ENCODE measurements at regions not wholly inside any gene's neighbourhood (a gene's known extent, or its start where the extent isn't known, plus 50 kb on each side); places are given as distances from the start of the nearest gene placed in this dataset.

DNA sequence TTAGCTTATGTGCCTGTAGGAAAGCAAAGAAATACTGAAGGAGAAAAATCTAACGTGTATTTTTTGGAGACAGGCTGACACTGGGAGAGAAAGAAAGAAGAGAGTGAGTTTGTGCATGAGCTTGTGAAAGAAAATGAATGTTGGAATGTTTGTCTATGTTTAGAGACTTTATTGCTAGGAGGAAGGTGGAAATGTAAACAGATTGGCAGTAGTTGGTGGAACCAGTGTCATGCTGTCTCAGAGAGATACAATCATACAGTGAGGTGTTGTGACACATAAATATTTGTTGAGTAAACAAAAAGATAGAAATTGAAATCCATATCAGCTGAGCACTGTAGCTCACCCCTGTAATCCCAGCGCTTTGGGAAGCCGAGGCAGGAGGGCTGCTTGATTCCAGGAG is 222.2 kb upstream of the MEIS1 start:
- H2AFZ ChIP-seq (ENCODE audit: insufficient read depth, low read depth, low read length, poor library complexity, severe bottlenecking): no peak overlapping the region
- Mint-ChIP-seq H3K4me1 (no peaks in the 10 kb centered on the region), H3K4me3 (no peak overlapping the region), H3K9me3 (ENCODE audit: insufficient read depth) (peaks cover 3% of the 10 kb centered on the region), H3K27ac (no peak overlapping the region), H3K27me3 (no peaks in the 10 kb centered on the region)
- ChIA-PET POLR2A (no interaction called here), CTCF (interaction anchor here (0.6 kb wide), 1 partner anchor 22 kb away, joined by 3 read pairs; no protein-coding TSS in a partner anchor)
- DNase-seq (no peak), ATAC-seq (ENCODE audit: low read depth) (no peak)
- H3K4me1 ChIP-seq (ENCODE audit: control insufficient read depth in 2 of 2, insufficient read depth in 2 of 2, low read length in 2 of 2): no peaks in the 10 kb centered on the region
- intact Hi-C loops (cut with micrococcal nuclease): loop anchor here (5.0 kb wide), 1 partner anchor 1755 kb away; no protein-coding TSS in a partner anchor
- no peaks in the 10 kb centered on the region for H3K9me3 ChIP-seq (ENCODE audit: control extremely low read depth in 1 of 3, control insufficient read depth in 2 of 3, insufficient read depth in 1 of 3, low read length in 2 of 3)
- H3K4me2 ChIP-seq (replicated peaks; ENCODE audit: low read depth, low read length, poor library complexity, severe bottlenecking): no peak overlapping the region
- no peaks in the 10 kb centered on the region for H3K27me3 ChIP-seq (replicated peaks in 1 of 4; ENCODE audit: control extremely low read depth in 1 of 4, control insufficient read depth in 3 of 4, insufficient read depth in 4 of 4, low read length in 3 of 4)
- no peak overlapping the region for H3K4me3 ChIP-seq (ENCODE audit: control extremely low read depth in 1 of 5, extremely low read depth in 1 of 5, insufficient read depth in 1 of 5, low read depth in 2 of 5, low read length in 4 of 5)
- H3K36me3 ChIP-seq (replicated peaks in 1 of 2; ENCODE audit: control extremely low read depth in 1 of 2, control insufficient read depth in 1 of 2, extremely low read depth in 1 of 2, insufficient read depth in 2 of 2, low read length in 1 of 2): no peaks in the 10 kb centered on the region
- no peak overlapping the region for H3K27ac ChIP-seq (ENCODE audit: low read length in 2 of 2)
- 50% methylated on average over 1 of the region's 3 CpGs for WGBS (ENCODE audit: insufficient coverage)
- TF ChIP-seq, protein P1, sequence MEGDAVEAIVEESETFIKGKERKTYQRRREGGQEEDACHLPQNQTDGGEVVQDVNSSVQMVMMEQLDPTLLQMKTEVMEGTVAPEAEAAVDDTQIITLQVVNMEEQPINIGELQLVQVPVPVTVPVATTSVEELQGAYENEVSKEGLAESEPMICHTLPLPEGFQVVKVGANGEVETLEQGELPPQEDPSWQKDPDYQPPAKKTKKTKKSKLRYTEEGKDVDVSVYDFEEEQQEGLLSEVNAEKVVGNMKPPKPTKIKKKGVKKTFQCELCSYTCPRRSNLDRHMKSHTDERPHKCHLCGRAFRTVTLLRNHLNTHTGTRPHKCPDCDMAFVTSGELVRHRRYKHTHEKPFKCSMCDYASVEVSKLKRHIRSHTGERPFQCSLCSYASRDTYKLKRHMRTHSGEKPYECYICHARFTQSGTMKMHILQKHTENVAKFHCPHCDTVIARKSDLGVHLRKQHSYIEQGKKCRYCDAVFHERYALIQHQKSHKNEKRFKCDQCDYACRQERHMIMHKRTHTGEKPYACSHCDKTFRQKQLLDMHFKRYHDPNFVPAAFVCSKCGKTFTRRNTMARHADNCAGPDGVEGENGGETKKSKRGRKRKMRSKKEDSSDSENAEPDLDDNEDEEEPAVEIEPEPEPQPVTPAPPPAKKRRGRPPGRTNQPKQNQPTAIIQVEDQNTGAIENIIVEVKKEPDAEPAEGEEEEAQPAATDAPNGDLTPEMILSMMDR (IDR thresholded peaks at IDR 0.05): no peak
- no peak for TF ChIP-seq EZH2 (IDR thresholded peaks at IDR 0.05; ENCODE audit: borderline replicate concordance, insufficient read depth, low read depth, low read length, poor library complexity, severe bottlenecking)
- H4K20me1 ChIP-seq (ENCODE audit: control insufficient read depth, insufficient read depth, low read length, poor library complexity, severe bottlenecking): no peaks in the 10 kb centered on the region
- no peaks in the 10 kb centered on the region for H3K79me2 ChIP-seq (ENCODE audit: control insufficient read depth, insufficient read depth, low read length)
- no peak overlapping the region for H3K9ac ChIP-seq (ENCODE audit: low read length)

DNA sequence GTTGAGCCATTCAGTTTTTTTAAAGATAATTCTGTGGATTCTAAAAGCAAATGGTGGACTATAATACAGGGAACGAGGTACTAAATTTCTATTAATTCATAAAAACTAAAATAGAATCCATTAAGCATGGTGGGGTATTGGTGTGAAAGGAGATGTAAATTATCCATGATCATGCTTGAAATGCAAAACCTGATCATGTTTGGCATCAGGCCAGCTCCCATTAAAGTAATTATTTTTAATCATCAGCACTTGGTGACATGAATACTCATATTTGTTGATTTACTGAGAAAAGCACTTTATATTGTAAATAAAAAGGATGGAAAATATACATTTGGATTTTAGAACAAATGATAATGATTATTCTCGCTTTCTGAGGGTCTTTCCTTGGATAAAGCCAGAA is 232.3 kb upstream of the MEIS1 start:
- Histone ChIP-seq H3K9ac (ENCODE audit: low read length) (no peak overlapping the region), H3K4me1 (ENCODE audit: control insufficient read depth in 2 of 2, insufficient read depth in 2 of 2, low read length in 2 of 2) (no peaks in the 10 kb centered on the region), H3K9me3 (ENCODE audit: control extremely low read depth in 1 of 3, control insufficient read depth in 2 of 3, insufficient read depth in 1 of 3, low read length in 2 of 3) (no peaks in the 10 kb centered on the region), H3K27me3 (replicated peaks in 1 of 4; ENCODE audit: control extremely low read depth in 1 of 4, control insufficient read depth in 3 of 4, insufficient read depth in 4 of 4, low read length in 3 of 4) (no peaks in the 10 kb centered on the region), H3K36me3 (replicated peaks in 1 of 2; ENCODE audit: control extremely low read depth in 1 of 2, control insufficient read depth in 1 of 2, extremely low read depth in 1 of 2, insufficient read depth in 2 of 2, low read length in 1 of 2) (no peaks in the 10 kb centered on the region), H3K79me2 (ENCODE audit: control insufficient read depth, insufficient read depth, low read length) (no peaks in the 10 kb centered on the region), H3K27ac (ENCODE audit: low read length in 2 of 2) (no peak overlapping the region), H4K20me1 (ENCODE audit: control insufficient read depth, insufficient read depth, low read length, poor library complexity, severe bottlenecking) (no peaks in the 10 kb centered on the region), H2AFZ (ENCODE audit: insufficient read depth, low read depth, low read length, poor library complexity, severe bottlenecking) (no peak overlapping the region), H3K4me2 (replicated peaks; ENCODE audit: low read depth, low read length, poor library complexity, severe bottlenecking) (no peak overlapping the region), H3K4me3 (ENCODE audit: control extremely low read depth in 1 of 5, extremely low read depth in 1 of 5, insufficient read depth in 1 of 5, low read depth in 2 of 5, low read length in 4 of 5) (no peak overlapping the region)
- no peak for TF ChIP-seq EZH2 (IDR thresholded peaks at IDR 0.05; ENCODE audit: borderline replicate concordance, insufficient read depth, low read depth, low read length, poor library complexity, severe bottlenecking)
- TF ChIP-seq, protein P1 (IDR thresholded peaks at IDR 0.05): no peak
- ChIA-PET POLR2A (no interaction called here), CTCF (no interaction called here)
- intact Hi-C loops (cut with micrococcal nuclease): no loop called here
- ATAC-seq (ENCODE audit: low read depth) (no peak), DNase-seq (no peak)
- Mint-ChIP-seq H3K27ac (no peak overlapping the region), H3K4me3 (no peak overlapping the region), H3K9me3 (ENCODE audit: insufficient read depth) (no peaks in the 10 kb centered on the region), H3K4me1 (no peaks in the 10 kb centered on the region), H3K27me3 (no peaks in the 10 kb centered on the region)
- 67% methylated on average over 1 of the region's 2 CpGs for WGBS (ENCODE audit: insufficient coverage)

All from B cell (primary cell).